ENCODE measurements at regions not wholly inside any gene's neighbourhood (a gene's known extent, or its start where the extent isn't known, plus 50 kb on each side); places are given as distances from the start of the nearest gene placed in this dataset.

DNA sequence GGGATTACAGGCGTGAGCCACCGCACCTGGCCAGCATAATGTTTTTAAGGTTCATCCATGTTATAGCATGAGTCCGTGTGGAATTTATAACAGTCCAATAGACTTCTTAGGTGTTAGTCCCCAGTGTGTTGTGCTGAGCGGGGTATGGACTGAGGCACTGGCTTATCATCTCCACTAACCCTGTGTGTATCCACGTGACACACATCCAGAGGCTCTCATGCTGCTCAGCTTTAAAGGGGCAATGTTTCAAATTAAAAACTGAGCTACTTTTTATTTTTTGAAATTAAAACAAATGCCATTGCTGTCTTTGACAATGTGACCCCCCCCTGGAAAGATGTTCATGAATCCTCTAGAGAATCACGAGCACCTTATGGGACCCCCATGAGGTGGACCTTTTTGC is 54.3 kb upstream of the TRERF1 start:
- Mint-ChIP-seq H3K27ac (no peak overlapping the region), H3K36me3 (peaks cover 0 to 4% (median 0%) of the 10 kb centered on the region in 5 donors), H3K4me1 (peaks cover 0 to 4% (median 2%) of the 10 kb centered on the region in 7 donors), H3K4me3 (no peak overlapping the region), H3K9me3 (peaks cover 0 to 3% (median 0%) of the 10 kb centered on the region in 11 donors), H3K27me3 (peaks cover 0 to 7% (median 0%) of the 10 kb centered on the region in 5 donors)
- ChIA-PET POLR2A (no interaction called here), CTCF (no interaction called here)
- Histone ChIP-seq H3K9me3 (ENCODE audit: control insufficient read depth in 2 of 3, low read length in 3 of 3) (no peaks in the 10 kb centered on the region), H3K36me3 (ENCODE audit: control insufficient read depth in 2 of 3, insufficient read depth in 3 of 3, low read length in 3 of 3) (no peaks in the 10 kb centered on the region), H3K4me3 (ENCODE audit: low read length) (no peak overlapping the region), H3K27ac (ENCODE audit: low read depth, low read length) (no peak overlapping the region), H3K4me1 (ENCODE audit: control insufficient read depth in 2 of 2, insufficient read depth in 2 of 2, low read length in 2 of 2) (no peaks in the 10 kb centered on the region), H3K27me3 (ENCODE audit: control insufficient read depth in 2 of 2, insufficient read depth in 2 of 2, low read length in 2 of 2) (no peaks in the 10 kb centered on the region)
- ATAC-seq = no peak
- intact Hi-C loops (cut with micrococcal nuclease) = no loop called here
- DNase-seq = no peak

DNA sequence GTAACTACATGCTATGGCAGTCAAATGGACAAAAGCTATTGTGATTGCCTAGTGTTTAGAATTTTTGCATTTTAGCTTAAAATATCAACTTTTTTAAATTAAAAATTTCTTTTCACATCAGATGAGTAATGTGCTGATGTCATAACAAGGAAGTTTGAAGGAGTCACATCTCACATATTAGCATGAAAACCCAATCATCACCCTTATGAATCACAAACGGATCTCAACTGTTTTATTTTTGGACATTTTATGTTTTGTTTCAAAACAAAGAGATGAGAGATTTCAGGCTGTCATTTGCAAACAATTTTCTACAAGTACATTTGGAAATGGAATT is 53.6 kb upstream of the TRERF1 start:
- no peak overlapping the region for H3K27ac Mint-ChIP-seq
- H3K4me1 ChIP-seq (ENCODE audit: control insufficient read depth in 2 of 2, insufficient read depth in 2 of 2, low read length in 2 of 2) = no peaks in the 10 kb centered on the region
- DNase-seq (no peak), ATAC-seq (no peak)
- intact Hi-C loops (cut with micrococcal nuclease) = no loop called here
- no peaks in the 10 kb centered on the region for H3K9me3 ChIP-seq (ENCODE audit: control insufficient read depth in 2 of 3, low read length in 3 of 3)
- H3K4me1 Mint-ChIP-seq = peaks cover 0 to 4% (median 2%) of the 10 kb centered on the region in 7 donors
- H3K27me3 Mint-ChIP-seq = peaks cover 0 to 12% (median 0%) of the 10 kb centered on the region in 5 donors
- no peaks in the 10 kb centered on the region for H3K27me3 ChIP-seq (ENCODE audit: control insufficient read depth in 2 of 2, insufficient read depth in 2 of 2, low read length in 2 of 2)
- POLR2A ChIA-PET = interaction anchor here (1.2 kb wide), 1 partner anchor 11 kb away, joined by 3 read pairs; no protein-coding TSS in a partner anchor
- no peak overlapping the region for H3K4me3 ChIP-seq (ENCODE audit: low read length)
- no peak overlapping the region for H3K27ac ChIP-seq (ENCODE audit: low read depth, low read length)
- no peaks in the 10 kb centered on the region for H3K36me3 ChIP-seq (ENCODE audit: control insufficient read depth in 2 of 3, insufficient read depth in 3 of 3, low read length in 3 of 3)
- peaks cover 0 to 3% (median 0%) of the 10 kb centered on the region in 11 donors for H3K9me3 Mint-ChIP-seq
- CTCF ChIA-PET = no interaction called here
- H3K36me3 Mint-ChIP-seq = peaks cover 0 to 4% (median 0%) of the 10 kb centered on the region in 5 donors
- no peak overlapping the region for H3K4me3 Mint-ChIP-seq

GRCh38 chr6:42503894-42504293 is 52.2 kb upstream of the TRERF1 start:
- Histone ChIP-seq H3K27ac (ENCODE audit: low read depth, low read length) (no peak overlapping the region), H3K27me3 (ENCODE audit: control insufficient read depth in 2 of 2, insufficient read depth in 2 of 2, low read length in 2 of 2) (no peaks in the 10 kb centered on the region), H3K36me3 (ENCODE audit: control insufficient read depth in 2 of 3, insufficient read depth in 3 of 3, low read length in 3 of 3) (no peaks in the 10 kb centered on the region), H3K4me1 (ENCODE audit: control insufficient read depth in 2 of 2, insufficient read depth in 2 of 2, low read length in 2 of 2) (no peaks in the 10 kb centered on the region), H3K9me3 (ENCODE audit: control insufficient read depth in 2 of 3, low read length in 3 of 3) (no peaks in the 10 kb centered on the region), H3K4me3 (ENCODE audit: low read length) (no peak overlapping the region)
- no peak for ATAC-seq
- Mint-ChIP-seq H3K36me3 (peaks cover 0 to 4% (median 0%) of the 10 kb centered on the region in 5 donors), H3K4me1 (peaks cover 0 to 4% (median 2%) of the 10 kb centered on the region in 7 donors), H3K27me3 (peaks cover 0 to 12% (median 0%) of the 10 kb centered on the region in 5 donors), H3K4me3 (no peak overlapping the region), H3K27ac (no peak overlapping the region), H3K9me3 (peaks cover 0 to 3% (median 0%) of the 10 kb centered on the region in 11 donors)
- ChIA-PET POLR2A (interaction anchor here (0.6 kb wide), 1 partner anchor 9 kb away, joined by 7 read pairs; no protein-coding TSS in a partner anchor), CTCF (no interaction called here)
- no peak for DNase-seq
- intact Hi-C loops (cut with micrococcal nuclease) = no loop called here

GRCh38 chr6:42502990-42503389 is 51.3 kb upstream of the TRERF1 start:
- Mint-ChIP-seq H3K27me3 (peaks cover 0 to 18% (median 0%) of the 10 kb centered on the region in 5 donors), H3K27ac (no peak overlapping the region), H3K9me3 (peaks cover 0 to 3% (median 0%) of the 10 kb centered on the region in 11 donors), H3K4me1 (peaks cover 0 to 4% (median 2%) of the 10 kb centered on the region in 7 donors), H3K4me3 (no peak overlapping the region), H3K36me3 (peaks cover 0 to 4% (median 0%) of the 10 kb centered on the region in 5 donors)
- intact Hi-C loops (cut with micrococcal nuclease) = no loop called here
- H3K4me1 ChIP-seq (ENCODE audit: control insufficient read depth in 2 of 2, insufficient read depth in 2 of 2, low read length in 2 of 2) = no peaks in the 10 kb centered on the region
- H3K27me3 ChIP-seq (ENCODE audit: control insufficient read depth in 2 of 2, insufficient read depth in 2 of 2, low read length in 2 of 2) = no peaks in the 10 kb centered on the region
- ChIA-PET CTCF (no interaction called here), POLR2A (no interaction called here)
- ATAC-seq (no peak), DNase-seq (no peak)
- no peak overlapping the region for H3K27ac ChIP-seq (ENCODE audit: low read depth, low read length)
- no peaks in the 10 kb centered on the region for H3K9me3 ChIP-seq (ENCODE audit: control insufficient read depth in 2 of 3, low read length in 3 of 3)
- no peaks in the 10 kb centered on the region for H3K36me3 ChIP-seq (ENCODE audit: control insufficient read depth in 2 of 3, insufficient read depth in 3 of 3, low read length in 3 of 3)
- H3K4me3 ChIP-seq (ENCODE audit: low read length) = no peak overlapping the region

DNA sequence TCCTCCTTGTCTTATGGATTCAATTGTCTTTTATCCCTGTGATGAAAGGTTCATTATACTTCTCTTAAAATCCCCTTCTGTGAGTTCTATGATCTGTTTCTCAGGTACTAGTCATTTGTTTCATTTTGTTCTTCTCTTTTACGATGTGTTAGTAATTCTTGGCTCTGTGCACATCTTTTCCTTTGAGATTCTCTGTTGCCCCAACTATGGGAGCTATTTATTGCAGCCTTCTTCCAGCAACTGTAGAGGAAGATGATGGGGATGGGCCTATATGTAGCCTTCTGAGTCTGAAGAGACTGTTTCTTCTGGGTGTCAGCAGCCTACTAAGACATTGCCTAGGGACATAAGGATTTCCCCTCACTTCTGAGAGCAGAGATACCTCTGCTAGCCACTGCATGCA is 50.4 kb upstream of the TRERF1 start:
- Histone ChIP-seq H3K4me1 (ENCODE audit: control insufficient read depth in 2 of 2, insufficient read depth in 2 of 2, low read length in 2 of 2) (no peaks in the 10 kb centered on the region), H3K9me3 (ENCODE audit: control insufficient read depth in 2 of 3, low read length in 3 of 3) (no peaks in the 10 kb centered on the region), H3K4me3 (ENCODE audit: low read length) (no peak overlapping the region), H3K27ac (ENCODE audit: low read depth, low read length) (no peak overlapping the region), H3K27me3 (ENCODE audit: control insufficient read depth in 2 of 2, insufficient read depth in 2 of 2, low read length in 2 of 2) (no peaks in the 10 kb centered on the region), H3K36me3 (ENCODE audit: control insufficient read depth in 2 of 3, insufficient read depth in 3 of 3, low read length in 3 of 3) (no peaks in the 10 kb centered on the region)
- no peak for DNase-seq
- peaks cover 0 to 7% (median 0%) of the 10 kb centered on the region in 11 donors for H3K9me3 Mint-ChIP-seq
- H3K36me3 Mint-ChIP-seq = peaks cover 0 to 4% (median 0%) of the 10 kb centered on the region in 5 donors
- H3K4me1 Mint-ChIP-seq = peaks cover 0 to 2% (median 1%) of the 10 kb centered on the region in 7 donors
- H3K27ac Mint-ChIP-seq = no peak overlapping the region
- CTCF ChIA-PET = no interaction called here
- peaks cover 0 to 26% (median under 1%) of the 10 kb centered on the region in 5 donors for H3K27me3 Mint-ChIP-seq
- POLR2A ChIA-PET = no interaction called here
- H3K4me3 Mint-ChIP-seq = no peak overlapping the region
- intact Hi-C loops (cut with micrococcal nuclease) = no loop called here
- ATAC-seq = no peak

Measured in naive thymus-derived CD4-positive, alpha-beta T cell (primary cell).